ENCODE measurements at regions not wholly inside any gene's neighbourhood (a gene's known extent, or its start where the extent isn't known, plus 50 kb on each side); places are given as distances from the start of the nearest gene placed in this dataset.

DNA sequence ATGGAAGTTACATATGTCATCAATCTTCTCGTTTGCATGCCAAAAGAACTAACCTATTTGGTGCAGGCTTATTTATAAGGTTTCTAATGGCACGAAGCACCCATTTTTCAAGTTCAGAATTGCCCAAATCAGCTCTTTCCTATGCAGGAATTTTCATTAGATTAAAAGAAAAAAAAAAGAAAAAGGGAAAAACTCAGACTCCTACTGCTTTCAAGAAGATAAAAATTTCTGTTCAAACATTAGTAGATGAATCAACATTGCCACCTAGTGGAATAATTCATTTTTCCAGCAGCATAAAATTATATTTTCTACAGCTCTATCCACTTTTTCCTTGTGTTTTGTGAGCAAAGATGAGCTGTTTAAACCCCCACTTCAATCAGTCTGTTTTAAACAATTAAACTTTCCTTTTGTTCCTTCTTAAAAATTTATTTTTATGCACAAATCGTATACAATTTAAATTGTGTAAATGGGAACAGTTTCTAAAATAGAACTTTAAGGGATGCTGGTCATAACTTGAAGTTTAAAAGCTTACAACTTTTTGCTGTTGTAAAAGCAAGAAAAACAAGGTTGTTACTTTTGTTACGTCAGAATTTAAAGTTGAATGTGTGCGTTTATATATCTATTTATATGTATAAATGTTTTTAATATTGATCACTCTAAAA, 309.9 kb downstream of the ARAP2 start:
- no peak for TF ChIP-seq CTCF (IDR thresholded peaks at IDR 0.05; ENCODE audit: borderline replicate concordance, insufficient read depth, low read depth, low read length)
- no peak overlapping the region for H3K4me3 ChIP-seq (ENCODE audit: low read depth, low read length)

DNA sequence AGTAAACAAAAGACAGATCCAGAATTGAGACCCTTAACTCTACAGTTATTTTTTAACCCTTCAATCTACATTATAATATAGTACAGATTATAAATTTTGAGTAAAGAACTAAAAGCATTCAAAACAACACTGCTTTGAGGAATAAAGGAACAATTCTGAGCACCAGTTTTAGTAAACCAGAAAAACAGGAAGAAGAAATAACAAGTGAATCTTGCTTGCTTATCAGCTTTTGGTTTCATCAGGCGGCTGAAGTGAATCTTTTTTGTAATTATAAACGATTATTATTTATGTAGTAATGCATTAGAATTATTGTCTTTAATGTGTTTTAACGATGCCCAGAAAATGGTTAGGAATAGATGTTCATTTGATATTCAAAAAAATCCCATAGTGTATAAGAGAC, 305.4 kb downstream of the ARAP2 start:
- TF ChIP-seq CTCF (IDR thresholded peaks at IDR 0.05; ENCODE audit: borderline replicate concordance, insufficient read depth, low read depth, low read length), result no peak

GRCh38 chr4:35939751-35940150, 304.6 kb downstream of the ARAP2 start:
- no peak for TF ChIP-seq CTCF (IDR thresholded peaks at IDR 0.05; ENCODE audit: borderline replicate concordance, insufficient read depth, low read depth, low read length)
- H3K4me3 ChIP-seq (ENCODE audit: low read depth, low read length), result no peak overlapping the region

More for the DNA sequence above, 305.4 kb downstream of the ARAP2 start:
- no peak overlapping the region for H3K4me3 ChIP-seq (ENCODE audit: low read depth, low read length)

DNA sequence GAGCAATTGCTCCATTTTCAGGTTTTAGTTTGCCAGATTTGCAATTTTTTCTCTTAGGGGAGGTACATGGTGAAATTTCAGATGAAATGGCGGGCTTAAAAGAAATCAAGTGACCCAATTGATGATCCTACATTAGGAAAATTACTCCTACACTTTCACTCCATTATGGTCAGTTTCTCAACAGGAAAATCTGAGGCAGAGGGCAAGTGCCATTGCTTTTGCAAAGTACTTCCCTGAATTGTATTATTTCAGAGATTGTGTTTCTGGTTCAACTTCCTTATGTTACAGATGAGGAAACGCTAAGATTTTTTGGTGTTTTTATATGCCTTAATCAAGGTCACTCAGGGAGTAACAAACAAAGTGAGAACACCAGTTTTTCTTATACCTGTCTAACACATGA, 302.2 kb downstream of the ARAP2 start:
- TF ChIP-seq CTCF (IDR thresholded peaks at IDR 0.05; ENCODE audit: borderline replicate concordance, insufficient read depth, low read depth, low read length), result no peak
- no peak overlapping the region for H3K4me3 ChIP-seq (ENCODE audit: low read depth, low read length)

- no peak for TF ChIP-seq CTCF (IDR thresholded peaks at IDR 0.05; ENCODE audit: borderline replicate concordance, insufficient read depth, low read depth, low read length)
- H3K4me3 ChIP-seq (ENCODE audit: low read depth, low read length), result no peak overlapping the region
Observed at GRCh38 chr4:35943606-35944005, 300.7 kb downstream of the ARAP2 start.

DNA sequence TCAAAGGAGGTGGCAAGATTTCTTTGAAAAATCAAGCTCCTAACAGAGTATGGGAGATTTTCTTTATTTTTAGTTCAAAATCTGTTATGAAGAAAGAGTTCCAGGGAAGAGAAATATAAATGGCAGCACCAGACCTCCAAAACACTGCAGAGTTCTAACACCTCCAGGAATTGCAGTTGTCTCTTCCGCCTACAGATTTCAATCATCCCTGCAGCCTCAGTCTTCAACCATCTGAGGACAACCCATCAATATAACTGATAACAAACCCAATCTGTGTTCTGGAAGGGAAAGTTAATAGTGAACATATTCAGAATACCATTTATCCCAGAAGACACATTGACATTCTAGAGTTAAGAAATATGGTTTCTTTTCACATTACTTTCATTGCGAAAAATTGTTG, 296.1 kb downstream of the ARAP2 start:
- TF ChIP-seq CTCF (IDR thresholded peaks at IDR 0.05; ENCODE audit: borderline replicate concordance, insufficient read depth, low read depth, low read length), result no peak
- no peak overlapping the region for H3K4me3 ChIP-seq (ENCODE audit: low read depth, low read length)

GRCh38 chr4:35950442-35950841, 293.9 kb downstream of the ARAP2 start:
- no peak overlapping the region for H3K4me3 ChIP-seq (ENCODE audit: low read depth, low read length)
- no peak for TF ChIP-seq CTCF (IDR thresholded peaks at IDR 0.05; ENCODE audit: borderline replicate concordance, insufficient read depth, low read depth, low read length)

All from GM12875 (cell line).